ENCODE measurements at regions not wholly inside any gene's neighbourhood (a gene's known extent, or its start where the extent isn't known, plus 50 kb on each side); places are given as distances from the start of the nearest gene placed in this dataset.
"Not testable (repeated sequence)": the region's sequence is repeated elsewhere in the genome, so short reads cannot be mapped to it uniquely, and the experiment has no call there.

DNA sequence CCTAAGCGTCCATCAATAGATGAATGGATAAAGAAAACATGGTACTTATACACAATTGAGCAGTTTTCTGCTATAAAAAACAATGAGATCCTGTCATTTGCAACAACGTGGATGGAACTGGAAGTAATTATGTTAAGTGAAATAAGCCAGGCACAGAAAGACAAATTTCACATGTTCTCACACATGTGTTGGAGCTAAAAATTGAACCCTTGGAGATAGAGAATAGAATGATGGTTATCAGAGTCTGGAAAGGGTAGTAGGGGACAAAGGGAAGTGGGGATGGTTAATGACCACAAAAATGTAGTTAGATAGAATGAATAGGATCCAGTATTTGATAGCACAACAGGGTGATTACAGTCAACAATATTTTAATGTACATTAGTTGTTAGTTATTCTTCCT is 1033.5 kb downstream of the HACE1 start:
- Mint-ChIP-seq H3K9me3 (peaks cover 14% of the 10 kb centered on the region), H3K27ac (no peak overlapping the region), H3K4me1 (ENCODE audit: low read depth) (no peaks in the 10 kb centered on the region), H3K27me3 (no peaks in the 10 kb centered on the region), H3K36me3 (no peaks in the 10 kb centered on the region), H3K4me3 (no peak overlapping the region)
- ChIA-PET POLR2A (no interaction called here), CTCF (no interaction called here)
- intact Hi-C loops (cut with micrococcal nuclease): no loop called here
- DNase-seq: no peak

GRCh38 chr6:103820148-103820547 is 1039.6 kb downstream of the HACE1 start:
- CTCF ChIA-PET: no interaction called here

GRCh38 chr6:103819509-103819908 is 1040.2 kb downstream of the HACE1 start:
- CTCF ChIA-PET: no interaction called here

More at GRCh38 chr6:103820148-103820547, 1039.6 kb downstream of the HACE1 start:
- intact Hi-C loops (cut with micrococcal nuclease): no loop called here
- POLR2A ChIA-PET: no interaction called here
- no peak for DNase-seq
- Mint-ChIP-seq H3K9me3 (peaks cover 17% of the 10 kb centered on the region), H3K27me3 (no peaks in the 10 kb centered on the region), H3K27ac (no peak overlapping the region), H3K4me1 (ENCODE audit: low read depth) (no peaks in the 10 kb centered on the region), H3K36me3 (no peaks in the 10 kb centered on the region), H3K4me3 (no peak overlapping the region)

DNA sequence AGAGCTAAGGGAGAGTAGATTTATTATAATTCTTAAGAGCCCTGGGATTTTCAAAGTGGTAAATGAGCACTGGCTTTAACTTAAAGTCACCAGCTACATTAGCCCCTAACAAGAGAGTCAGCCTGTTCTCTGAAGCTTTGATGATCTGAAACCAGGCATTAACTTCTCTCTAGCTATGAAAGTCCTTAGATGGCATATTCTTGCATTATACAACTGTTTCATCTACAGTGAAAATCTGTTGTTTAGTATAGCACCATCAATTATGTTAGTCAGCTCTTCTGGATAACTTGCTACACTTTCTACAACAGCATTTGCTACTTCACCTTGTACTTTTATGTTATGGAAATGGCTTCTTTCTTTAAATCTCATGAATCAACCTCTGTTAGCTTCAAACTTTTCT is 1046.7 kb downstream of the HACE1 start:
- POLR2A ChIA-PET: no interaction called here
- CTCF ChIA-PET: no interaction called here
- peaks cover 7% of the 10 kb centered on the region for H3K9me3 Mint-ChIP-seq
- H3K36me3 Mint-ChIP-seq: no peaks in the 10 kb centered on the region
- no peaks in the 10 kb centered on the region for H3K27me3 Mint-ChIP-seq
- no peak for DNase-seq
- no peak overlapping the region for H3K4me3 Mint-ChIP-seq
- H3K27ac Mint-ChIP-seq: no peak overlapping the region
- H3K4me1 Mint-ChIP-seq (ENCODE audit: low read depth): no peaks in the 10 kb centered on the region
- intact Hi-C loops (cut with micrococcal nuclease): no loop called here

More at GRCh38 chr6:103819509-103819908, 1040.2 kb downstream of the HACE1 start:
- intact Hi-C loops (cut with micrococcal nuclease): no loop called here
- DNase-seq: no peak
- no peaks in the 10 kb centered on the region for H3K27me3 Mint-ChIP-seq
- H3K27ac Mint-ChIP-seq: no peak overlapping the region
- no peak overlapping the region for H3K4me3 Mint-ChIP-seq
- H3K9me3 Mint-ChIP-seq: peaks cover 17% of the 10 kb centered on the region
- POLR2A ChIA-PET: no interaction called here
- H3K4me1 Mint-ChIP-seq (ENCODE audit: low read depth): no peaks in the 10 kb centered on the region
- no peaks in the 10 kb centered on the region for H3K36me3 Mint-ChIP-seq

DNA sequence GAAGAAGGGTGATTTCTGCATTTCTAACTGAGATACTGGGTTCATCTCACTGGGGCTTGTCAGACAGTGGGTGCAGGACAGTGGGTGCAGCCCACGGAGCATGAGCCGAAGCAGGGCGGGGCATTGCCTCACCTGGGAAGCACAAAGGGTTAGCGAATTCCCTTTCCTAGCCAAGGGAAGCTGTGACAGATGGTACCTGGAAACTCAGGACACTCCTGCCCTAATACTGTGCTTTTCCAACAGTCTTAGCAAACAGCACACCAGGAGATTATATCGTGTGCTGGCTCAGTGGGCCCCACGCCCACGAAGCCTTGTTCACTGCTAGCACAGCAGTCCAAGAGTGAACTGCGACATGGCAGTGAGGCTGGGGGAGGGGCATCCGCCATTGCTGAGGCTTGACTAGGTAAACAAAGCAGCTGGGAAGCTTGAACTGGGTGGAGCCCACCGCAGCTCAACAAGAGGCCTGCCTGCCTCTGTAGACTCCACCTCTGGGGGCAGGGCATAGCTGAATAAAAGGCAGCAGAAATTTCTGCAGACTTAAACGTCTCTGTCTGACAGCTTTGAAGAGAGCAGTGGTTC is 1057.7 kb downstream of the HACE1 start:
- H3K4me1 Mint-ChIP-seq (ENCODE audit: low read depth); H3K27ac Mint-ChIP-seq; H3K27me3 Mint-ChIP-seq; H3K4me3 Mint-ChIP-seq; H3K36me3 Mint-ChIP-seq; DNase-seq; H3K9me3 Mint-ChIP-seq; POLR2A ChIA-PET; intact Hi-C loops (cut with micrococcal nuclease); CTCF ChIA-PET: not testable (repeated sequence)

DNA sequence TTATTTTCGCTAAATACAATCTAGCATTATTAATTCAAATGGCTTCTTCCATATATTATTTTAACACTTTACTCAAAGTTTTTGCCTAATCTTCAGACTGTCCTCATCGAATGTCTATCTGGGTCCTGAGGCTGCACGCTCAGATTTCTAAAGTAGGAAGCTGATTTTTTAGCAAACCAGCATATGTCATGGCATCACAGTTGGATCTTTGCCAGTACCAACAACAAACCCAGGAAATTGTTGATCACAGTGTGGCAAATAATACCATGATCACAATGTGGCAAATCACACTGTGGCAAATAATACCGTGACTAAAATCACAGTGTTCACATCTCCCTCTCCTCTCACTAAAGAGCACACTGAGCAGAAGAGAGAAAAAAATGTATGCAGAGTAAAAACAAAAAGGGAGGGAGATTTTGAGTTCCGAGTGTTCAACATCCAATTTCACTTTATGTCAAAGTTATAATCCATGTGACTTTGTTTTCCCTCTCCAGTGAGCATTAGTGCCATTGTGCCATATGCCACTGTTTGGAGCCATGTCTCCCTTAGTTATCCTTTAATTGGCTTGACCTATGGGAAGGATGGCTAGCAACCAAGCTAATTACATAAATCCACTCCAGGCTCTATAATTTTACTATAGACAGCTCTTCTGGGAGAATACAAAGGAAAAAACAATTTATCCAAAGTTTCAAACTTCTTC is 1059.6 kb downstream of the HACE1 start:
- Mint-ChIP-seq H3K27me3 (no peaks in the 10 kb centered on the region), H3K9me3 (peaks cover 11% of the 10 kb centered on the region), H3K36me3 (no peaks in the 10 kb centered on the region), H3K27ac (no peak overlapping the region), H3K4me3 (no peak overlapping the region), H3K4me1 (ENCODE audit: low read depth) (no peaks in the 10 kb centered on the region)
- intact Hi-C loops (cut with micrococcal nuclease): no loop called here
- no peak for DNase-seq
- ChIA-PET POLR2A (no interaction called here), CTCF (no interaction called here)

- H3K27me3 Mint-ChIP-seq: no peaks in the 10 kb centered on the region
- no peak for DNase-seq
- H3K9me3 Mint-ChIP-seq: peaks cover 6% of the 10 kb centered on the region
- no peak overlapping the region for H3K27ac Mint-ChIP-seq
- ChIA-PET CTCF (no interaction called here), POLR2A (no interaction called here)
- intact Hi-C loops (cut with micrococcal nuclease): no loop called here
- no peaks in the 10 kb centered on the region for H3K36me3 Mint-ChIP-seq
- no peak overlapping the region for H3K4me3 Mint-ChIP-seq
- no peaks in the 10 kb centered on the region for H3K4me1 Mint-ChIP-seq (ENCODE audit: low read depth)
Measured at GRCh38 chr6:103798166-103798565, 1061.6 kb downstream of the HACE1 start.

- H3K4me3 Mint-ChIP-seq: no peak overlapping the region
- H3K36me3 Mint-ChIP-seq: no peaks in the 10 kb centered on the region
- ChIA-PET POLR2A (no interaction called here), CTCF (interaction anchor here (0.6 kb wide), 1 partner anchor 258 kb away, joined by 3 read pairs; no protein-coding TSS in a partner anchor)
- intact Hi-C loops (cut with micrococcal nuclease): no loop called here
- H3K27ac Mint-ChIP-seq: no peak overlapping the region
- H3K27me3 Mint-ChIP-seq: no peaks in the 10 kb centered on the region
- no peak for DNase-seq
- H3K9me3 Mint-ChIP-seq: peaks cover 6% of the 10 kb centered on the region
- H3K4me1 Mint-ChIP-seq (ENCODE audit: low read depth): no peaks in the 10 kb centered on the region
Measured at GRCh38 chr6:103797738-103798137, 1062.0 kb downstream of the HACE1 start.

- H3K27ac Mint-ChIP-seq: no peak overlapping the region
- intact Hi-C loops (cut with micrococcal nuclease): no loop called here
- no peaks in the 10 kb centered on the region for H3K4me1 Mint-ChIP-seq (ENCODE audit: low read depth)
- no peak overlapping the region for H3K4me3 Mint-ChIP-seq
- CTCF ChIA-PET: no interaction called here
- H3K36me3 Mint-ChIP-seq: no peaks in the 10 kb centered on the region
- no peaks in the 10 kb centered on the region for H3K27me3 Mint-ChIP-seq
- DNase-seq: no peak
- POLR2A ChIA-PET: no interaction called here
- H3K9me3 Mint-ChIP-seq: peaks cover 13% of the 10 kb centered on the region
Measured at GRCh38 chr6:103791458-103791857, 1068.3 kb downstream of the HACE1 start.

GRCh38 chr6:103784117-103784516 is 1075.6 kb downstream of the HACE1 start:
- CTCF ChIA-PET: no interaction called here
- POLR2A ChIA-PET: no interaction called here

GRCh38 chr6:103783329-103783728 is 1076.4 kb downstream of the HACE1 start:
- Mint-ChIP-seq H3K27me3 (no peaks in the 10 kb centered on the region), H3K27ac (no peak overlapping the region), H3K4me3 (no peak overlapping the region), H3K4me1 (ENCODE audit: low read depth) (no peaks in the 10 kb centered on the region), H3K36me3 (no peaks in the 10 kb centered on the region), H3K9me3 (peaks cover 2% of the 10 kb centered on the region)
- POLR2A ChIA-PET: no interaction called here
- intact Hi-C loops (cut with micrococcal nuclease): no loop called here
- DNase-seq: no peak
- CTCF ChIA-PET: interaction anchor here (0.7 kb wide), 1 partner anchor 18 kb away, joined by 3 read pairs; no protein-coding TSS in a partner anchor

More at GRCh38 chr6:103784117-103784516, 1075.6 kb downstream of the HACE1 start:
- Mint-ChIP-seq H3K27ac (no peak overlapping the region), H3K36me3 (no peaks in the 10 kb centered on the region), H3K4me1 (ENCODE audit: low read depth) (no peaks in the 10 kb centered on the region), H3K4me3 (no peak overlapping the region), H3K27me3 (no peaks in the 10 kb centered on the region), H3K9me3 (peaks cover 2% of the 10 kb centered on the region)
- intact Hi-C loops (cut with micrococcal nuclease): no loop called here
- no peak for DNase-seq

DNA sequence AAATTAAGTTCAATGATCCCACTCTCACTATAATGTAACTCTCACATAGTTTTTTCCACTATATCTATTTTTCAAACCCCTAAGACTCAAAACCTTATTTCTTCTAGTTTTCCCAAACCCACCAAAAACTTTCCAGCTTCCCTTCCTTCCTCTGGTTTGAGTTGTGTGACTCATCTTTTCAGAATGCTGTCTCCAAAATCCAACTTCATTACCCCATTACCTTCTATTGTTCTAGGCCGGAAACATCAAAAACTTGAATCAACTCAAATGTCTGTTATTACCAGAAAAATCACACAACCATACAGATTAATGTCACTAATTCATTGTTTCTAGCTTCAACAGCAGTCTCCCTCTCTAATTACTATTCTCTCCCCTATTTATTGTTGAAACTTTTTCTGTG is 1090.3 kb downstream of the HACE1 start:
- CTCF ChIA-PET: no interaction called here
- H3K9me3 Mint-ChIP-seq: no peaks in the 10 kb centered on the region
- H3K4me1 Mint-ChIP-seq (ENCODE audit: low read depth): no peaks in the 10 kb centered on the region
- POLR2A ChIA-PET: no interaction called here
- no peak overlapping the region for H3K4me3 Mint-ChIP-seq
- DNase-seq: no peak
- H3K27me3 Mint-ChIP-seq: no peaks in the 10 kb centered on the region
- no peaks in the 10 kb centered on the region for H3K36me3 Mint-ChIP-seq
- H3K27ac Mint-ChIP-seq: no peak overlapping the region
- intact Hi-C loops (cut with micrococcal nuclease): no loop called here

DNA sequence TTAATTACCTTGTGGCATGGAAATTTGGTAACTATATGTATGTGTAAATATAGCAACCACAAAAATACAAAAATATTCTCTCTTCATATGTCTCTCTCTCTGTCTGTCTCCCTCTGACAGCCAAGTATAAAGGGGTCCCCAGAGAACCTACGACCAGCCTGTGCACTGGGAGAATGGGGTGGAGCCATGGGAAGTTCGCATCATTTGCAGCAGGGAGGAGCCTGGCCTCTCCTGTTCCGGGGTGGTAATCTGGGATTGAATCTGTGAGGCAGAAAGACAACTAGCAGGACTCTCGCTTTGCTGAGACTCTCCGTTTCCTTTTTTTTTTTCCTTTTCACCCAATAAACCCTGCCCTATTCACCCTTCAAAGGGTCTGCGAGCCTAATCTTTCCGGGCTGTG is 1109.1 kb downstream of the HACE1 start:
- Mint-ChIP-seq H3K27ac (no peak overlapping the region), H3K4me3 (no peak overlapping the region), H3K27me3 (no peaks in the 10 kb centered on the region), H3K36me3 (no peaks in the 10 kb centered on the region), H3K9me3 (peaks cover 9% of the 10 kb centered on the region), H3K4me1 (ENCODE audit: low read depth) (no peaks in the 10 kb centered on the region)
- no peak for DNase-seq
- intact Hi-C loops (cut with micrococcal nuclease): no loop called here
- CTCF ChIA-PET: no interaction called here
- POLR2A ChIA-PET: no interaction called here
